GM21737 (cell line): ENCODE measurements at regions not wholly inside any gene's neighbourhood (a gene's known extent, or its start where the extent isn't known, plus 50 kb on each side); places are given as distances from the start of the nearest gene placed in this dataset.
"Not testable (repeated sequence)": the region's sequence is repeated elsewhere in the genome, so short reads cannot be mapped to it uniquely, and the experiment has no call there.

ENCODE experiments used
- ATAC-seq: cut with Tn5 transposase; IDR thresholded peaks from one replicate; pipeline ENCODE4 v1.9.1; 2021; ENCODE audit warnings: mild to moderate bottlenecking, moderate library complexity; ENCODE audit not compliant: unreplicated experiment

DNA sequence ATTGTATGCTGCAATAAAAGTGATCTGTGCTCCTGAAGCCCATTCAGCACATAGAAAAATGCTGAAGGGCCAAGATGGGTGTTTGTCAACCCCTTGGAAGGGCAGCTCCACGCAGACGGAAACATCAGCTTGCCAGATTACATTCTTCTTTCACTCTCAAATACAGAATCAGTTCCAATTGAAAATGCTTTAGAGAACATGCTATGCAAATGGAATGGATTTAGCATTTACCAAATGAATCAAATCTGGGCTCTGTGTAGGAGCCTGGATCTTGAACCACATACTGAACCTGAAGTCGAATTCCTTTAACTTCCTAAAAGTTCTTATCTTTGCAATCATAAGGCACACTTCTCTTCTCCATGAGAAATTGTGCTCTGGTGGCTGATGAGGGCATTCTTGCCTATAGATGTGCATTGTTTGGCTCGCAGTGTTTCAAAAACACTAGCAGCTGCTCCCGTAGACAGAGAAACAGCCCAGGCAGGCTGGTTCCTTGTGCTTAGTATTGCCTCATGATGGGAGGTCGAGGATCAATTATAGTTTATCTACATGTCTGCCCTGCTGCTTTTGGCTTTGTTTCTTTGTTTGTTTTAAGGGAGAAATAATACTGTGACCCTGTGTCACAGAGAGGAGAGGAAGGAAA, 489.8 kb upstream of the FLRT2 start:
- ATAC-seq: no peak

DNA sequence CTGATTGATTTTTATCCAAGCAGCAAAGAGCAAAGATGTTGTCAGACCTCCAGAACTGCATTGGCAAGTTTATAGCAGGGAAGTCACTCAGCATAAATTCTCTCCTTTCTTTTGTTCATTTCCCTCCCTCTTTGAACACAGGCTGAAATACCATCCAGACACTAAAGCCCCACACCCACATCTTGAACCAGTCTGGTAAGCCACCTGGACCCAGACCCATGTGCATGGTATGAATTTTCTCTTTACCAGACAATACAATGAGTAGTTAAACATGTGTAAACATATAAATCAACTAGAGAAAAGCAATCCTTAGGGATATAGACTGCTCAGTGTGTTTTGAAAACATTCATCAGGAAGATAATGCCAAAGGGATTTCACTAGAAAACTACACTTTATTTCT, 488.3 kb upstream of the FLRT2 start:
- no peak for ATAC-seq

DNA sequence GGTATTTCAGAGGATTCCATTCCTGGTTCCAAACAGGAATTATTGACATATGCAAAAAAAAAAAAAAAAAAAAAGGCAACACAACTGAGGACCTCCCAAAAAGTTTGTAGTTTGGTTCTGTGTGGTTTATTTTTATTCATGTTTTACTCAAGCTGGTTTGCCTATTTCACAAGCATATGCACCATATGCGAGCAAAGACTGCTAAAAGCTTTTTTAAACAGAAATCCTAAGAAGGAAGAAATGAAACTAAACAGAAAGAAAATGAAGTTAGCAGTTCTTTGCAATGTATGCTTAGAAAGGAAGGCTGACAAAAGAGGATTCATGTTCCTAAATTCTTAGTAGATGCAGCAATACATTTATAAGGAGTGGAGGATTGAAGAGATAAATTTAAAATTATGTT, 487.6 kb upstream of the FLRT2 start:
- ATAC-seq: no peak

DNA sequence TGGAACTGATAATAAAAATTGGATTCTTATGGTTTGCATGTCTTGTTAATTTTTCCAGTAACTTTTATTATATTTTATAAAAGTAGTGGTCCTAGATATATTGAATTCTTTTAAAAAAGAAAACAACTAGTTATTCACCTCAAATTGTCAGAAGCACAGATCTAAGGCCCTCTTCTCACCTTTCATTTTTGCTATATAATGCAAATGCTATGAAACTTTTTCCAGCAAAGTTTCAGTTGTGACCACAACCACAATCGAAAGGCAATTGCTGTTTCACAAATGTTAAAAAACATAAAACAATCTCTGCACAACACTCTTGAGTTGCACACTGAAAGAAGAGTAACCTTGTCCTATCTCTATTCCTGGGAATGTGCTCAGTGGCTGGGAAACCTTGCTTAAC, 479.8 kb upstream of the FLRT2 start:
- no peak for ATAC-seq

DNA sequence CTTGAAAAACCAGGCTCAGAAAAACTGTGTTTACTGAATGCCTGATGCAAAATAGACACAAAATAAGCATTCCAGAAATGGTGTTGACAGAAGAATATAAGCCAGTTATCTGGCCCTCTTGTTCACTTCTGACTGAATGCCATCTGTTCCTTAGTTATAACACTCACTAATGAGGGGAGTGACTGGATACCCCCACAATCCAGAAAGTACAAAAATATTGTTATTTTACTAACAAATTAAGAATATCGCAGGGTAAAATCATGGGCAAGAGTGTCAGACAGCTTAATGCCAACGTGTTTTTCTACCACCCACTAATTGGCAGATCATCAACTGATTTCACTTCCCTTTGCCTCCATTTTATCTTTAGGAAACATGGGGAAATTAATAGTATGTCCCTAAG, 477.3 kb upstream of the FLRT2 start:
- no peak for ATAC-seq

DNA sequence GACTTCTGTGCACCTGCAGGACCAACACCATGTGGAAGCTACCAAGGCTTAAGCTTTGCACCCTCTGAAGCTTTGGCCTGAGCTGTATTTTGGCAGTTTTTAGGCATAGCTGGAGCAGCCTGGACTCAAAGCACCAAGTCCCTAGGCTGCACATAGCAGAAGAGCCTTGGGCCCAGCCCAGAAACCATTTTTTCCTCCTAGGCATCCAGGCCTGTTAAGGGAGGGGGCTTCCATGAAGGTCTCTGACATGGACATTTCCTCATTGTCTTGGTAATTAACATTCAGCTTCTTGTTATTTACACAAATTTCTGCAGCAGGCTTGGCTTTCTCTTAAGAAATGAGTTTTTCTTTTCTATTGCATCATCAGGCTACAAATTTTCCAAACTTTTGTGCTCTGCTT, 475.8 kb upstream of the FLRT2 start:
- no peak for ATAC-seq

DNA sequence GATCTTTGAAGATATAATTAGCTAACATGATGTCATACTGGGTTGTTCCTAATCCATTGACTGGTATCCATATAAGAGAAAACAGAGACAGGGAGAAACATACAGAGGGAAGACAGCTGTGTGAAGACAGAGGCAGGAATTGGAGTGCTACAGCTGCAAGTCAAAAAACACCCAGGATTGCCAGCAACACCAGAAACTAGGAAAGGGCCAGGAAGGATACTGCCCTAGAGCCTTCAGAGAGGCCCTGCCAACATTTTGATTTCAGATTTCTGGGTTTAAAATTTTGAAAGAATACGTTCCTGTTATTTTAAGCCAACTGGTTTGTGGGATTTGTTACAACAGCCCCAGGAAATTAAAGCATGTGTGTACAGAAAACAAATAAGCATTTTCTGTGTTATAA, 473.7 kb upstream of the FLRT2 start:
- ATAC-seq: no peak

DNA sequence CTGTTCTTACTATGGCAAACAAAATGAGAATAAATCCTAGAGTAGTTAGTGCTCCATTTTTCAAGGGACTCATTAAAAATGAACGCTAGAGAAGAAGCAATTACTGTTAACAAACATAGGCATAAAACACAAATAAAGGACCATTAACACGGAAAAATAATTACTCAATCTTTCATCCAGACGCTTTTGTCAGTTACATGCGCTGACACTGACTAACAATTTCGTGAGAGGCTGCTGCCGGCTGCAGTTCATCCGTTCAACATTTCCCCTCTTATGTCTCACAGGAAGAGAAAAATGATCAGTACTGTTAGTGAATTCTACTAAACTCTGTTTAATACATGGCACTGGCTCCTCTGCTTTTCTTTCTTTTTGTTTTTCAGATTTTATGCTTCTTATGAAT, 472.7 kb upstream of the FLRT2 start:
- no peak for ATAC-seq

DNA sequence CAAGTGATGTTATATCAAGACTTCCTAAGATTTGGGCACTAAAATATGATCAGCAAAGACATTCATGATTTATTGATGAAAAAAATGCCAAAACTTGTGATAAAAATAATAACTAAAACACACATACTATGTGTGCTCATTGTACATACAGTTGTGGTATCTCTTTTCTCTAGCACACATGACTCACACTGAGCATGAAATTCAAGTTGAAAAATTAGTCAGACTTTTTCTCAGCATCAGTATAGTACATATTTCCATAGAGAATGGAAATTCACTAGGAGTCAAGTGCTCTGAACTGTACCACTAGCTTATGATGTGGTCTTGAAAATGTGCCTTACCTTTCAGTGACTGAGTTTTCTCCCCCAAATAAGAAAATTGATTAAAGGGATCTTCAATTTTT, 471.8 kb upstream of the FLRT2 start:
- ATAC-seq: no peak

DNA sequence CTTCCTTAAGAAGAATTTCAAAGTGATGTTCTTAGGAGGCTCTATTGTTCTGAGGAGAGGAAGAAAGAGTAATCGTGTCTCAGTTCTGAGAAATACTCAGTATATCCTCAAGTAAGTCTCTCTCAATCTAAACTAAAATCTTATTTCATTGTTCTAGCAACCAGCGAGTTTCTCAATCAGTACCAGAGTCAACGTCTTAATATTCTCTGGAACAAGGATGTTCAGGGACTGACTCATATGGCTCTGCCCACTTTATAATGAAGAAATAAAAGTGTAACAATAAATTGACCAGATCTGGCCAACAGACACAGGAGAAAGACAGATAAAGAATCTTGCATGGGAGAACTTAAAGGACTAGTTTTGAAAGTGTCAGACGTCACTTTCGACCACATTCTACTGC, 469.8 kb upstream of the FLRT2 start:
- no peak for ATAC-seq

DNA sequence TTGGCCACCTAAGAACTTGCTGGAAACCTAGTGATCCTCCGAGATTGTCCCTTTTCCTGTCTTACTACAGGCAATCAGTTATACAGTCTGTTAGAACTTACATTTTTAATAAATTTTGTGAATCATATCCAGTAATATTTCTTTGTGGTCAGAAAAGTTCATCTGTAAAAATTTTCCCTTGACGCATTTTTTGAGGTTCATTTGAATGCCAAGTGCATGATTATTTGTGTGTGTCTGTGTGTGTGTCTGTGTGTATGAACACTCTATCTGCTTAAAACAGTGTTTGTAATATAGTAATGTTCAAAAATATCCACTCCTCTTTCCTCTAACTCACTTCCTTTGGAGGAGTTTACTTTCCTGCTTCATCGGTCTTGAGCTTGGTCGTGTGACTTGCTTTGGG, 468.7 kb upstream of the FLRT2 start:
- ATAC-seq: no peak

DNA sequence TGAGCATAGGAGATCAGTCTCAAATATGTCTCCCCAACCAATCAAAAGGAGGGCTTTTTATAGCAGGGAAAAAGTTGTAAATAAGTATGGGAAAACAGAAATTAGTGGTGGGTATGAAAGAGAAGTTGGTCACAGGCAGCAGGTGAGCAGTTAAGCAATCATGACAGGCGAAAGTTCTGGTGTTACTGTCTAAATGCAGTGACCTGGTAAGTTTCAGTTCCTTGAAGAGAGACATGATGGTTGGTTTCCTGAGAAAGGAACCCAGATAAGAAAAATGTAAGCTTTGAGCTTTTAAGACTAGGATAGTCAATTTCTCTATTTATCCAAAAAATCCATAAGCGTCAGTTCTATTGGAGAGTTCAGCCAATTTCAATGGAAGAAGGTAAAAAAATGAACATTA, 466.2 kb upstream of the FLRT2 start:
- ATAC-seq: no peak

DNA sequence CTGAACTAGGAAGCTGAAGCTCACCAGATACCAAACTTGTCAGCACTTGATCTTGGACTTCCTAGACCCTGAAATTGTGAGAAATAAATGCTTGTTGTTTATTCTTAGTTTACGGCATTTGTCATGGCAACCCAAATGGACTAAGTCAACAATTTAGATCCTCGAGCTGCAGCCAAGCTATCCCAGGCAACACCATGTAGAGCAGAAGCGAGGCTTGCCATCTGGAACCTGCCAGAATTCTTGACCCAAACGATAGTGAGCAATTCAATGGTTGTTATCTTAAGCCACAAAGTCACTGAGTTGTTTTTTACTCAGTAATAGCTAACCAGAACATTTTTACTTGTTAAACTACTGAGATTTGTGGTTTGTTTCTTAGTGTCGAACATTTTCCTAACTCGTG, 458.5 kb upstream of the FLRT2 start:
- no peak for ATAC-seq

DNA sequence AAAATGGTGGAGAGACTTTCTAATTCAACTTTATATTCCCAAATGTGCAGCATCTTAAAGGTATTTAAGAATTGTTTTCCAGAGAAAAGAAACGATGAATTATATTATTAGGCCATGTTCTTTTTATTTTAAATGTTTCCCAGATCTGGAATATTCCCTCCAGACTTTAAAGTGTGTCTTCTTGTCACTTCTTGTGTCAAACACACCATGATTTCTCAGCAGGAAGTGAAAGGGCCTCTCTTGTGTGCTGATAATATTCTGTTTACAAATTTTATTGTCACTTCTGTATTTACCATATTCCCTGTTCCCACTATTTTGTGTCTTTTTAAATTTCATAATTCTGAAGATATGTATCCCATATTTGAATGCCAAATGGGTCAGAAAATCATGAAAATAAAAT, 455.0 kb upstream of the FLRT2 start:
- ATAC-seq: no peak

DNA sequence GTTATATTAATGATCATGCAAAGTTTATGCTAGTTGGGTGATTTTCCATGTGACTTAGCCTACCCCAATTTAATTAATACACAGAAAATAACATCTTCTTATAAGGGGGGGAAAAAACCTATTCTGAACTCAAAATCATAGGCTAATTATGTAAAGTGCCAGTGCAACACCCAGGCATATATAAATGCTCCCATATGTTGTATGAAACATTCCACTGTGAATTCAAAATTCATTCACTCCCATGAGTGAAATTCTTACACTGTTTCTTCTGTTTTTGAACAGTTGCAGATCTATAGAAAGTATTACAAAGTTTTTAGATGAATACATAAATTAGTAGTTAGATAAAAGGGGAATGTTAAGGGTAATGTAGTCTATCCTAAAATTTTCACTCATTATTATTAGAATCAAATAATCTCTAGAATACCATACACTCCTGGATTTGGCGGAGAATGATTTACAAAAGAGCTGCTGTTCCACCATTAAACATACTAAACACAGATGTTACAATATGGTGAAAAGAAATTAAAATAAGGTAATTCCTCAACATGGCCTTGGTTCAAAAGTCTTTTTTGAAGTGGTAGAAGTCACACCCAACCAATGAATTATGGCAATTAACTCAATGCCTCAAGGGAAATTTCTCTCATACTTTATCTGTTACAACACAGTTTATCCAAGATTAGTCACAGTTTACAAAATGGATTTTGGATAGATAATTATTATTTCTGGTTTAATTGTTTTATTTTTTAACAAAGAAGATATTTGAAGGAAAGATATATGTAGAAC, 454.1 kb upstream of the FLRT2 start:
- ATAC-seq: no peak

DNA sequence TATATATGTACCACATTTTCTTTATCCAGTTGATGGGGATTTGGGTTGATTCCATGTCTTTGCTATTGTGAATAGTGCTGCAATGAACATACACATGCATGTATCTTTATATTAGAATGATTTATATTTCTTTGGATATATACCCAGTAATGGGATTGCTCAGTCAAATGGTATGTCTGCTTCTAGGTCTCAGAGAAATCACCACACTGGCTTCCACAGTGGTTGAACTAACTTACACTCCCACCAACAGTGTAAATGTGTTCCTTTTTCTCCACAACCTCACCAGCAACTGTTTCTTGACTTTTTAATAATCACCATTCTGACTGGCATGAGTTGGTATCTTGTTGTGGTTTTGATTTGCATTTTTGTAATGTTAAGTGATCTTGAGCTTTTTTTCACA, 452.2 kb upstream of the FLRT2 start:
- ATAC-seq: not testable (repeated sequence)

DNA sequence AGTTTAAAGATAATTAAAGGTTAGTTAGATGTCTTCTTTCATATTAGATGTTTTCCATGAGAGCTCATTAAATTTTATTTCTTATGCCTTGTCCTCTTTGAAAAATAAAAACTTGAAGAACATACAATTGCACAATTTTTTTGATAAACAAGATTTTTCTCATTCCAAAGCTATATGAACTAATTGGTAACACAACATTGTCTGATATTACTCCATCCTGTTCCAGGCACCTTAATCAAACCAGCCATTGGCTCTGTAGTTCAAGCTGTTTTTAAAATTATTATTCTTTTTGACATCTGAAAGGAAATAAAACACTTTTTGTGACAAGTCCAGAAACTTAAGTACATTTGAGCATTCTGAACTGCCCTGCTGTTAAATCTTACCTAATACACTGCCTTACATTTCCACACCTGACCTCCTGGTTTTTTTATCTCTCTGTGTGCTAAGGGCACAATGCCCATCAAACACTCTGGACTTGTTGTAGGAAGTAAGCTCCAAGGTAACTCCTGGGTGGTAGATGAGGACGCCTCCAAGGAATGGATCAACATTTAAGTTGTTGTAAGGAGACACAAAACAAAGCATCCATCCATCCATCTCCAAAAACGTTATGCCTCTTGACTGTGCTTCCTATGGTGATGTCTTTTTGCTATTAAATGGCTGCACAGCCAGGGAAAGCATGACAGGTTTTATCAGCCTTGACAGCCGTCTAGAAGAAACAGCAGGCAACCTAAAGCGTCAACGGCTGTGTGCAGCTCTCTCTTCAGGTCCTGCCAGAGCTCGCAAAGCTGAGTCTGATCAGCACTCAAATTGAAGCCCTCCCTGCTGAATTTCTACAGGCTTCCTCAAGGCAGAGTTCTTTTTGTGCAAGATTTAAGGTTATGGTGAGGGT, 449.9 kb upstream of the FLRT2 start:
- no peak for ATAC-seq

DNA sequence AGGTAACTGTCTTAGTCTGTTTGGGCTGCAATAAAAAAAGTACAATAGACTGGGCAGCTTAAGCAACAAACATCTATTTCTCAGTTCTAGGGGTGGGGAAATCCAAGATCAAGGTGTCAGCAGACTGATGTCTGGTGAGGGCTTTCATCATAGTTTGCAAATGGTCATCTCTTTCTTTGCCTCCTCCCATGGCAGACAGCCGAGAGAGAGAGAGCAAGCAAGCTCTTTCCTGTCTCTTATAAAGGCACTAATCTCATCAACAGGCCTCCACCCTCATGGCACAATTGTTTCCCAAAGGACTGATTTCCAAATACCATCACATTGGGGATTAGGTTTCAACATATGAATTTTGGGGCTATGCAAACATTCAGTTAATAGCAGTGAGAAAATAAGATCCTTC, 445.6 kb upstream of the FLRT2 start:
- no peak for ATAC-seq

DNA sequence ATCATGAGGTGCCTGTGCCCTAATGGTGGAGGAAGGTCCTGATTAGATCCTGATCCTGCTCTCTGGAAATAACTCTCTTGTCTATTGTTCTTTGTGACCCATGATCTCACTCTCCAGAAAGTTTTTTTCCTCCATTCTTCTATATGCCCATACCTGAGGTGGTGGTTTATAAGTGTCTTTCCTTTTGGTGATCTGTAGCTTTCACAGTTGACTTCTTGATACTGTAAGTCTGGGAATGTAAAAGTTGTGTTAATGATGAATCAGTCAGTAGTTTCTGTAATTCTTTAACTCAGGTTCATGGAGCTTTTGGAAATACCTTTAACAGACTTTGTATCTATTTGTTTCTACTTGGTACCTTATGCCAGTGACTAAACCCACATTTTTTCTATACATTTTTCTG, 444.0 kb upstream of the FLRT2 start:
- no peak for ATAC-seq

DNA sequence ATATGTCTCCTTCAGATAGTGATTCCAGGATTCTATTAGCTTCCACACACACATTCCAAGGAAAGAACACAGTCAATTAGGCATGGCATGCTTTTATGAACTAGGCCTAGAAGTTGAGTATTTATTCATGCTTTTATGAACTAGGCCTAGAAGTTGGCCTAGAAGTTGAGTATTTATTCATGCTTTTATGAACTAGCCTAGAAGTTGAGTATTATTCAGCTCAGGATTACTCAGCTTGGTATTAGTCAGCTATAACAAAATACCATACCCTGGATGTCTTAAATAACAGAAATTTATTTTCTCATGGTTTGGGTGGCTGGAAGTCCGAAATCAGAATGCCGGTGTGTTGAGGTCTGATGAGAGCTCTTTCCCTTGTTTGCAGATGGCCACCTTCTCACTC, 442.7 kb upstream of the FLRT2 start:
- no peak for ATAC-seq

DNA sequence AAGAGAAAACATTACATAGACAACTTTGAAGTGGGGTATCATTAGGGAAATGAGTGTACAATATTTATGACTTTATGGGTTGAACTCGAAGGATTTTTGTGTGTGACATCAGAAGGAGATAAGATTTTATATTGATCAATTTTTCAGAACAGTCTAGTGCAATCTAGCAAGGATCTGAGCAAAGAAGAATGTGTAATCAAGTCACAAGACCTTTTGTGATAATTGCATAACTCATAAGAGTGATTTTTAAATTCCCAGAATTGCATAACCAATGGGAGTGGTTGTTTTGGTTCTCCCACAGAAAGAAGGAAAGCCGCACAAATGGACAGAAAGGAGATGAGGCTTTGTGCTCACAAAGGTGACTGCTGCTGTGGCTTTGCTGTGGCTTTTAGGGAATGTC, 441.8 kb upstream of the FLRT2 start:
- ATAC-seq: no peak

DNA sequence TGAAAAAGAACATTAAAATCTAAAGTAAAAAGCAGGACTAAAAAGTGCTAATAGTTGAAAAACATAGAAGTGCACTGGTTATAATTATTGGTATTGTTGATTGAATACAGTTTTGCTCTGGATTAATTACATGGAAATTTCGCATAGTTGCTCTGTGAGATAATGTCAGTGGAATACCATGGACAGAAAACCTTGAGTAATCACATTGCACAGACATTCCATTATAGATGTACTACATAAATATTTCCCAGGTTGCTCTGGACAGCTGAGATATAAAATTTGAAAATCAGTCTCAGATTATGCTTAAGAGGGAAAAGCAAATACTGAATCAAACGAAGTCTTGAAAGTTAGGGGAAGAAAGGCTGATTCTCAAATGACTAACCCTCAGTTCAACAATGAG, 439.3 kb upstream of the FLRT2 start:
- ATAC-seq: no peak
